ENCODE measurements at regions not wholly inside any gene's neighbourhood (a gene's known extent, or its start where the extent isn't known, plus 50 kb on each side); places are given as distances from the start of the nearest gene placed in this dataset.
"Not testable (repeated sequence)": the region's sequence is repeated elsewhere in the genome, so short reads cannot be mapped to it uniquely, and the experiment has no call there.

GRCh38 chr6:119499797-119500196 is 150.2 kb upstream of the MAN1A1 start:
- ATAC-seq: no peak
- Histone ChIP-seq H3K27me3 (no peaks in the 10 kb centered on the region), H3K4me1 (no peaks in the 10 kb centered on the region), H3K4me3 (no peak overlapping the region), H3K9me3 (no peaks in the 10 kb centered on the region), H3K36me3 (no peaks in the 10 kb centered on the region), H3K27ac (no peak overlapping the region)
- WGBS, 2 donors (ENCODE audit: low coverage in 1 of 2): 80 to 100% methylated on average over 1 of the region's 1 CpG
- TF ChIP-seq EP300 (IDR thresholded peaks at IDR 0.05) (no peak), POLR2A (IDR thresholded peaks at IDR 0.05) (no peak), POLR2AphosphoS5 (IDR thresholded peaks at IDR 0.05) (no peak), CTCF (IDR thresholded peaks at IDR 0.05) (no peak)

DNA sequence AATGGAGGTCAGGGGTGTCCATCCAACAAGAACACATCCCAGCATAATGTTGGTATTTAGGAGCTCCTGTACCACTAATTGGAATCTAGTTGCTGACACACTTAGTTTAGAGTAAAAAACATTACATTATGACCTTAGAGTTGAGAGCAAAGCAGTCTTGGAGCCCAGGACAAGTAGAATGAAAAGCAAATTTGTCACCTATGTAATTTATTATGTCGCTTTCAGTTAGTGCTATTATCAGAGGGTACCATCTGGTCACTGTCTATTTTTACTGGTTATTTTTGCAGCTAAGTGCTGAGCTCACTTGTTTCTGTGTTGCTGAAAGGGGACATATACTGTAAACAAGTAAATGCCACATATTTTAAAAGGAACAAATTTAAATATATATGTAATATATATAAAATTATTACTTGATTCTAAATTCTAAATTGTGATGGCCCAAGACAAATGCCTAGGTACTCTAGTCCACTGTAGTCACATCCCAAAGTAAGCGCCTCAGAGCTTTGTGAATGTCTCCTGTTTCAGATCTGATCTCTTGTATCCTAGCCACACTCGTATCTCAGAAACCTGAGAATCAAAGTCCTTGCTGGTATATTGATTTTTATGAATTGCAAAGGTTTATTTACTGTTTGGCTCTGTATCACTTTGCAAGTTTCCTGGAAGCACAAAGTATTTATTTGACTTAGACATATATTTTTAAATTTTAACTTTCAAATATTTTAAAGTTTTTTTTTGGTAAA is 148.6 kb upstream of the MAN1A1 start:
- no peak overlapping the region for H3K4me3 ChIP-seq
- H3K4me1 ChIP-seq: no peaks in the 10 kb centered on the region
- H3K27ac ChIP-seq: no peak overlapping the region
- no peaks in the 10 kb centered on the region for H3K27me3 ChIP-seq
- 87% methylated on average over 3 of the region's 3 CpGs for WGBS, 2 donors (ENCODE audit: low coverage in 1 of 2)
- no peak for ATAC-seq
- TF ChIP-seq EP300 (IDR thresholded peaks at IDR 0.05): no peak
- no peak for TF ChIP-seq POLR2AphosphoS5 (IDR thresholded peaks at IDR 0.05)
- TF ChIP-seq CTCF (IDR thresholded peaks at IDR 0.05): no peak
- TF ChIP-seq POLR2A (IDR thresholded peaks at IDR 0.05): no peak
- no peaks in the 10 kb centered on the region for H3K9me3 ChIP-seq
- H3K36me3 ChIP-seq: no peaks in the 10 kb centered on the region

DNA sequence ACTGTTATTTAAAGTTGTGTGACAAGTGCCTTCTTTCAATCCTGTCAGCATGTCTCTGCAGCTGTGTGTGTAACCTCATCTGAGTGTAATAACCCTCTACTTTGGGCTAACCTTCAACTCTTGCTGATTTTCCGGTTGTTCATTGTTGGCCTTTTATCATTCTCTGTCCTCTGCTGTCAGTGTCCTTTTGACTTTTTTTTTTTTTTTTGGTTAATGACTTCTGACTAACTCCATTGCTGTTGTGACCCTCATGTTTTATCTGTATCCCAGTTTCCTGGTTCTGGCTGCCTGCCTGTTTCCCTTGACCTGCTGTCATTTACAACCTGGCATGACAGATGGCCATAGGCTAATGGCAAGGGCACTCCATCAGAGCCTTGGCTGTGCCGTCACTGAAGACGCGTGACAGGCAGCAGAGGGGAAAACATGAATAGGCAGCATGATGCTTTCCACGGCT is 145.7 kb upstream of the MAN1A1 start:
- Histone ChIP-seq H3K4me3 (no peak overlapping the region), H3K27me3 (no peaks in the 10 kb centered on the region), H3K4me1 (no peaks in the 10 kb centered on the region), H3K9me3 (peaks cover 0 to 13% (median 0%) of the 10 kb centered on the region in 3 donors), H3K27ac (no peak overlapping the region), H3K36me3 (no peaks in the 10 kb centered on the region)
- TF ChIP-seq POLR2AphosphoS5 (IDR thresholded peaks at IDR 0.05) (no peak), CTCF (IDR thresholded peaks at IDR 0.05) (no peak), EP300 (IDR thresholded peaks at IDR 0.05) (no peak), POLR2A (IDR thresholded peaks at IDR 0.05) (no peak)
- ATAC-seq: no peak
- WGBS, 2 donors (ENCODE audit: low coverage in 1 of 2): 67 to 73% methylated on average over 1 to 3 of the region's 5 CpGs

GRCh38 chr6:119493980-119494379 is 144.4 kb upstream of the MAN1A1 start:
- H3K4me3 ChIP-seq: no peak overlapping the region
- H3K4me1 ChIP-seq: no peaks in the 10 kb centered on the region
- ATAC-seq: no peak
- H3K27ac ChIP-seq: no peak overlapping the region
- no peaks in the 10 kb centered on the region for H3K27me3 ChIP-seq
- no peaks in the 10 kb centered on the region for H3K36me3 ChIP-seq
- 0 to 5% methylated on average over 1 of the region's 1 CpG for WGBS, 2 donors (ENCODE audit: low coverage in 1 of 2)
- peaks cover 0 to 13% (median 0%) of the 10 kb centered on the region in 3 donors for H3K9me3 ChIP-seq
- no peak for TF ChIP-seq POLR2A (IDR thresholded peaks at IDR 0.05)
- TF ChIP-seq CTCF (IDR thresholded peaks at IDR 0.05): no peak
- TF ChIP-seq POLR2AphosphoS5 (IDR thresholded peaks at IDR 0.05): no peak
- no peak for TF ChIP-seq EP300 (IDR thresholded peaks at IDR 0.05)

DNA sequence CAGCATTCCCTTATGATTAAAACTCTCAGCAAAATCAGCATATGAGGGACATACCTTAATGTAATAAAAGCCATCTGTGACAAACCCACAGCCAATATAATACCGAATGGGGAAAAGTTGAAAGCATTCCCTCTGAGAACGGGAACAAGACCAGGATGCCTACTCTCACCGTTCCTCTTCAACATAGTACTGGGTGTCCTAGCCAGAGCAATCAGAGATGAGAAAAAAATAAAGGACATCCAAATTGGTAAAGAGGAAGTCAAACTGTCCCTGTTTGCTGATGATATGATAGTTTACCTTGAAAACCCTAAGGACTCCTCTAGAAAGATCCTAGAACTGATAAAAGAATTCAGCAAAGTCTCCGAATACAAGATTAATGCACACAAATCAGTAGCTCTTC is 141.6 kb upstream of the MAN1A1 start:
- not testable (repeated sequence) for H3K27me3 ChIP-seq, H3K4me3 ChIP-seq, H3K27ac ChIP-seq, ATAC-seq, H3K4me1 ChIP-seq, H3K36me3 ChIP-seq
- H3K9me3 ChIP-seq: peaks cover 0 to 13% (median 0%) of the 10 kb centered on the region in 3 donors
- 92 to 95% methylated on average over 4 of the region's 4 CpGs for WGBS, 2 donors (ENCODE audit: low coverage in 1 of 2)

GRCh38 chr6:119490050-119490449 is 140.5 kb upstream of the MAN1A1 start:
- not testable (repeated sequence) for H3K27me3 ChIP-seq, H3K4me1 ChIP-seq, H3K27ac ChIP-seq, H3K36me3 ChIP-seq, ATAC-seq, H3K4me3 ChIP-seq
- WGBS, 2 donors (ENCODE audit: low coverage in 1 of 2): 75 to 100% methylated on average over 1 of the region's 1 CpG
- H3K9me3 ChIP-seq: peaks cover 0 to 13% (median 0%) of the 10 kb centered on the region in 3 donors

Data from gastroesophageal sphincter (tissue), 4 donors.